HUES48 (cell line): ENCODE measurements at regions not wholly inside any gene's neighbourhood (a gene's known extent, or its start where the extent isn't known, plus 50 kb on each side); places are given as distances from the start of the nearest gene placed in this dataset.

Experiments used
- H3K27ac ChIP-seq: one replicate; pipeline ENCODE4 v1.7.0; 2013; ENCODE audit warnings: low read depth, low read length, inconsistent platforms
- H3K27me3 ChIP-seq: 2 replicates; pipeline ENCODE4 v1.6.1; 2013; ENCODE audit warnings: mild to moderate bottlenecking, low read length; ENCODE audit not compliant: control insufficient read depth, insufficient read depth
- H3K36me3 ChIP-seq: 2 replicates; pipeline ENCODE4 v1.6.1; 2013; ENCODE audit warnings: low read length; ENCODE audit not compliant: control insufficient read depth, insufficient read depth
- H3K4me1 ChIP-seq: 2 replicates; pipeline ENCODE4 v1.6.1; 2013; ENCODE audit warnings: mild to moderate bottlenecking, low read length; ENCODE audit not compliant: control insufficient read depth, insufficient read depth
- H3K4me3 ChIP-seq: 2 replicates; pipeline ENCODE4 v1.5.1; 2013; ENCODE audit warnings: mild to moderate bottlenecking, low read depth, low read length
- H3K9ac ChIP-seq: 2 replicates; pipeline ENCODE4 v1.6.1; 2013; ENCODE audit warnings: mild to moderate bottlenecking, low read depth, low read length, moderate library complexity
- H3K9me3 ChIP-seq: 2 replicates; pipeline ENCODE4 v1.6.1; 2013; ENCODE audit warnings: low read length; ENCODE audit not compliant: control insufficient read depth, insufficient read depth

DNA sequence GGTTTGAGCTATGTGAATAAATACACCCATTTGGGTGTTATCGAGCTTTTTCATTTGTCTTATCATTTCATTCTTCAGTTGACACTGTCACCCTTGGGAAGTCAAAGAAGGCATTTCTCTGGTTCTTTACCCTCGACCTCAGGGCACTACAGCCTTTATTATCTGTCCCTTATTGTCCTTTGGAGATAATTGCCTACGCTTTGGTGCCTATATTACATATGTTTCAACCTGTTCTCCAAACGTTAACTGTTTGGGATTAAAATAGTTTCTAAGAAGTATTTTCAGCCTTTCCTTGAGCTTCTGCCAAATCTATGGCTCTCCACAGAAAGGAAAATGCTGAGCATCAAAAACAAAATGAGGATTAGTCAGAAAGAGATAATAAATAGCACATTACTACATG lies 395.4 kb upstream of the ADAMTS9 start:
- Histone ChIP-seq H3K36me3 (no peaks in the 10 kb centered on the region), H3K27me3 (no peaks in the 10 kb centered on the region), H3K4me3 (no peak overlapping the region), H3K27ac (no peak overlapping the region), H3K4me1 (peaks cover 12% of the 10 kb centered on the region), H3K9ac (no peak overlapping the region), H3K9me3 (no peaks in the 10 kb centered on the region)

DNA sequence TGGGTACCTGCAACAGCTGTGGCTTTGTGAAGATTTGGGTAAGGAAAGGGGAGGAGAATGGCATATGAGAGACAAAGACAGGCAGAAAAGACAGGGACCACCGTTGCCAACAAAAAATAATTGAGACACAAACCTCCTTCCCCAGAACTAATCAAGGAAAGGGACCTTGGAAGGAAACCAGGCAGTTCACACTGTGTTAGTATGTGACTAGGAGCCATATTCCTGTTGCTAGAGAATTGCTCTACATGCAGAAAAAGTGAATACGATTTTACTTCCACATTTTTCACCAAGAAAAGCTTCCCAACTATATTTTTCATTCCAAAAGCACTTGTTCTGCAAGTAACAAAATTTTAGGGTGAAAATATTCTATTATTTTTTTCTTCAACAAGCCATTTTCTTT lies 393.7 kb upstream of the ADAMTS9 start:
- Histone ChIP-seq H3K36me3 (no peaks in the 10 kb centered on the region), H3K27ac (no peak overlapping the region), H3K9me3 (no peaks in the 10 kb centered on the region), H3K9ac (no peak overlapping the region), H3K27me3 (no peaks in the 10 kb centered on the region), H3K4me3 (no peak overlapping the region), H3K4me1 (peaks cover 15% of the 10 kb centered on the region)

DNA sequence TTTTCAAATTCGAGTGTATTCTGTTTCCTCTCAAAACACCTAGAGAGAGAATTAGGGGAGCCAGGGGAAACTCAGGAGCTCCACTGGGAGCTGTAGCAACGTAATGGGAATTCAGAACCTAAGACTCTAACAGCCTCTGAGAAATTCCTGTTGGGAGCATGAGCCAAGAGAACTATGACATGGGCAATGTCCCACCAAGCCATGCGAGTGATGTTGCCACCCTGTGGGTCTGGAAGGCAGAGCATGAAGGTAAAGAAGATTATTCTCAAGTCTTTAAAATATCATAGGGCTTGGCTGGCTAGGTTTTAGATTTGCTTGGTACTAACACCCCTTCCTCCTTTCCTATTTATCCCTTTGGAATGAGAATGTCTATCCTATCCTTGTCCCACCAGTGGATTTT lies 392.6 kb upstream of the ADAMTS9 start:
- H3K9me3 ChIP-seq = no peaks in the 10 kb centered on the region

DNA sequence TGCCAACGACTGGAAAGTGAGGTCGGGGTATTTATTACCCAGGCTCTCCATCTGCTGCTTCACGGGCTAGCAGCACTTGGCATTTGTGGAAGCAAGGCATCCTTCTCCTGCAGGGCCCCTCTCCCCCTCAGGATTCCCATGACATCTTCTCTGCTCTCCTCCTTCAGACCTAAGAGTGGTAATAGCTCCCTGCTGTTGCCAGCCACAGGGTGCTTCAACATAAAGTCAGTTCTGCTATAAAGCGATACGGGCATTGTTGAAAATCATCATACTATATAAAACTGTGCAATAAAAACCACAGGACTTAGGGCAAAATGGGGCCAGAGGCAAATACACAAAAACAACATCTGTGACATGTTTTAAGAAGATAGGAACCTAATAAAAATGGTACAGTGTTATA lies 391.8 kb upstream of the ADAMTS9 start:
- no peaks in the 10 kb centered on the region for H3K36me3 ChIP-seq
- H3K27me3 ChIP-seq = no peaks in the 10 kb centered on the region
- H3K27ac ChIP-seq = no peak overlapping the region
- H3K4me3 ChIP-seq = no peak overlapping the region
- peaks cover 15% of the 10 kb centered on the region for H3K4me1 ChIP-seq
- no peak overlapping the region for H3K9ac ChIP-seq
- no peaks in the 10 kb centered on the region for H3K9me3 ChIP-seq

More for the DNA sequence above, 392.6 kb upstream of the ADAMTS9 start:
- Histone ChIP-seq H3K36me3 (no peaks in the 10 kb centered on the region), H3K4me3 (no peak overlapping the region), H3K27ac (no peak overlapping the region), H3K27me3 (no peaks in the 10 kb centered on the region), H3K9ac (no peak overlapping the region), H3K4me1 (peaks cover 15% of the 10 kb centered on the region)

DNA sequence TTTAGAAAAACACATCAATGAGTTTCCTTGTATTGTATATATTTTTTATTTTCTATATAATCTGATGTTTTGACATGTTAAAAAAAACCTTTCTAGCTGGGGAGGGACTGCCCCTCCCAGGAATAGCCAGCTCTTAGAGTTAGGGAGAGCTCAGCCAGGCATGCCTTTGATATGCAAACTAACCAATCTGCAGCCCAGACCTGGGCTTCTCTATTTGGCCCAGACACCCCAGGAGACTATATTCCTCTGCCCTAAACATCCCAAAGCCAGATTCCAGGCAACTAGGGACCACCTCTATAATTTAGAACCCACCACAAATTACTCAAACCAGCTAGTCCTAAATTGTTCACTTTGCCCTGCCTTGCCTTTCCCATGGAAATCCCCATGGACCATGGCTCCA lies 390.9 kb upstream of the ADAMTS9 start:
- no peaks in the 10 kb centered on the region for H3K27me3 ChIP-seq
- H3K4me3 ChIP-seq = no peak overlapping the region
- no peak overlapping the region for H3K27ac ChIP-seq
- H3K4me1 ChIP-seq = peaks cover 15% of the 10 kb centered on the region
- no peak overlapping the region for H3K9ac ChIP-seq
- no peaks in the 10 kb centered on the region for H3K9me3 ChIP-seq
- H3K36me3 ChIP-seq = no peaks in the 10 kb centered on the region

DNA sequence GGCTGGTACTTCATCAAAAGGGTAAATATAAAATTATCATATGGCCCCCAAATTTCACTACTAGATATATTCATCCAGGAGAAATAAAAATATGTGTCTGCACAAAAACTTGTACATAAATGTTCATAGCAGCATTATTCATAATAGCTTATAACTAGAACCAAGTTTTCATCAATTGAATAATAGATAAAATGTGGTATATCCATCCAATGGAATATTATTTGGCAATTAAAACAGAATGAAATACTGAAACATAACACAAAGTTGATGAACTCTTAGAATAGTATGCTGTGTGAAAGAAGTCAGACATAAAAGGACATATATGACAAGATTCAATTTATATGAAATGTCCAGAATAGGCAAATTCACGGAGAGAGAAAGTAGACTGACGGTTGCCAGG lies 389.3 kb upstream of the ADAMTS9 start:
- Histone ChIP-seq H3K36me3 (no peaks in the 10 kb centered on the region), H3K4me3 (no peak overlapping the region), H3K9me3 (no peaks in the 10 kb centered on the region), H3K27ac (no peak overlapping the region), H3K4me1 (peaks cover 15% of the 10 kb centered on the region), H3K9ac (no peak overlapping the region), H3K27me3 (no peaks in the 10 kb centered on the region)

DNA sequence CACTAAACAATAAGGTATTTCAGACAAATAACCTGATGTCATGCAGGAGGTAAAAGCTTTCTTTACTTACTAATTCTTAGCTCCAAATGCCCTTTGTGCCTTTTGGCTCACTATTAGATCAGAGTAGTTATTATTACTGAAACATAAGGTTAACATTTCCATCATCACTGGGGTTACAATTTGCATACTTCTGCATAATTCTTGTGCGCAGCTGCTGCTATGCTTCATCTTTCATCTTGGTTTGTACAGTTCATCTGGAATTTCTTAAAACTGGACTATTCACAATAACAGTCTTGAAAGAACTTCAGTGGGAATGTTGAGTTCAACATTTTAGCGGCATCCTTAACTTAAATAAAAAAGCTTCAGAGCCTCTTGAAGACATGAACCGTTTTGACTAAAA lies 383.2 kb upstream of the ADAMTS9 start:
- Histone ChIP-seq H3K27ac (no peak overlapping the region), H3K9me3 (0 out of 2 replicates have a peak, but pooled peaks cover 3% of the 10 kb centered on the region), H3K4me1 (no peaks in the 10 kb centered on the region), H3K27me3 (no peaks in the 10 kb centered on the region), H3K4me3 (no peak overlapping the region), H3K9ac (no peak overlapping the region), H3K36me3 (no peaks in the 10 kb centered on the region)

DNA sequence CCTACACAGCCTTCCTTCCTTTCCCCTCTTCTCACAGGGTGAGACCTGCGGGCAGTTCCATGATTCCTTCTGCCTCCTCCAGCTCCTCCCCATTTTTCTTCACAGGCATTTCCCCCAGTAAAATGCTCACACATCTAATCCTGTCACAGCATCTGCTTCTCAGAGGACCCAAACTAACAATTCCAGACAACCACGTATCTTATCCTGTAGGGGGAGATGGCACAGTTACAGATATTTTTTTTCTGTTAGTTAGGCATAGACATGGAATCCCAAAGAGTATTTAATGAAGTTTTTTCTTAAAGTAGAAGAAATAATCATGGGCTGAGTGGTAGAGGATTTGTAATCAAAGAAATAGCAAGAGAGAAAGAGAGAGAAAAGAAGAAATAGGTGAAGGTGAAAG lies 373.1 kb upstream of the ADAMTS9 start:
- Histone ChIP-seq H3K9me3 (no peaks in the 10 kb centered on the region), H3K4me1 (no peaks in the 10 kb centered on the region), H3K9ac (no peak overlapping the region), H3K27me3 (no peaks in the 10 kb centered on the region), H3K36me3 (no peaks in the 10 kb centered on the region), H3K27ac (no peak overlapping the region), H3K4me3 (no peak overlapping the region)

DNA sequence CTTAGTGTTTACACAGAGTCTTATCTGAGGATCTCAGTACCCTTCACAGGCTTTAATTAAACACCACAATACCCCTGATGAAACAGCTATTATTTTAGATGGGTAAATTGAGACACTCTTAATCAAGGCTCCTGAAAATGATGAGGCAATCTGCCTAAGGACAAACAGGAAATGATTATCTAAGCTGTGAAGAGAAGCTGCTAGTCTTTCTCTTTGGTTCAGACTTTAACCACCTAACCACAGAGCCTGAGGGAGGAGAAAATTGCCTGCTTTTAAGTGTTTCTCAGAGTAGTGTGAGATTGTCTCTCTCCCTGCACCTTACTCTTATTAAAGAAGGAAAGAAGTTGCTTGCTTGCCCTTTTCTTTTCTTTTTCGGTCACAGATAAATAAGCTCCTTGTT lies 364.3 kb upstream of the ADAMTS9 start:
- no peak overlapping the region for H3K4me3 ChIP-seq
- H3K9me3 ChIP-seq = no peaks in the 10 kb centered on the region
- H3K4me1 ChIP-seq = no peaks in the 10 kb centered on the region
- H3K9ac ChIP-seq = no peak overlapping the region
- no peaks in the 10 kb centered on the region for H3K27me3 ChIP-seq
- no peak overlapping the region for H3K27ac ChIP-seq
- no peaks in the 10 kb centered on the region for H3K36me3 ChIP-seq

DNA sequence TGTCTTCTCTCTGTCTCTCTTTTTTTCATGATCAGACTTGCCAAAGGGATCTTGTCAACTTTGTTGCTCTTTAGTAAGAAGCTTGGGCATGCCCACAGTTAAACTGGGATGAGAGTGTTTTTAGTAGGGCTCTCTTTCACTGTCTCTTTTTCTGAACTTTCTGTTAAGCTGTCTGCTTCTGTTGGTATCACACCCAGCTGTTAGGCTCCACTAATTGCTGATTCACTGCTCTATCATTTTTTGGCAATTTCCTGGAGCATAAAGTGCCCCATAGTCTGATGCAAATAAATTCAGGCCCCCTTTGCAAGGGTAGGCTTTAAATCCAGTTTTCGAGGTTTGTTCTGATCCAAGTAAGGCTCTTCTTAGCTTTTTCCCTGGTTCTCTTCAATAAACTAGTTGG lies 360.4 kb upstream of the ADAMTS9 start:
- no peak overlapping the region for H3K27ac ChIP-seq

DNA sequence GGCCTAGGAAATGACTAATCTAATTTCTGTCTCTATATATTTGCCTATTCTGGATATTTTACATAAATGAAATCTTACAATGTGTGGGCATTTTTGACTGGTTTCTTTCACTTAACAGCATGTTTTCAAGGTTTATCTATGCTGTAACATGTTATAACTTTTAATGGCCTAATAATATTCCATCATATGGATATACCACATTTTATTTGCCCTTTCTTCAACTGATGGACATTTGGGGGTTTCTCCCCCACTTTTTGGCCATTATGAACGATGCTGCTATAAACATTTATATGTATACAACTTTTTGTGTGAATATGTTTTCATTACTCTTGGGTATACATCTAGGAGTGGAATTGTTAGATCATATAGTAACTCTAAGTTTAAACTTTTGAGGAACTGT lies 357.3 kb upstream of the ADAMTS9 start:
- Histone ChIP-seq H3K4me1 (no peaks in the 10 kb centered on the region), H3K27me3 (no peaks in the 10 kb centered on the region), H3K9me3 (no peaks in the 10 kb centered on the region), H3K27ac (no peak overlapping the region), H3K36me3 (no peaks in the 10 kb centered on the region), H3K4me3 (no peak overlapping the region), H3K9ac (no peak overlapping the region)

More for the DNA sequence above, 360.4 kb upstream of the ADAMTS9 start:
- Histone ChIP-seq H3K36me3 (no peaks in the 10 kb centered on the region), H3K4me3 (no peak overlapping the region), H3K4me1 (no peaks in the 10 kb centered on the region), H3K27me3 (no peaks in the 10 kb centered on the region), H3K9me3 (no peaks in the 10 kb centered on the region), H3K9ac (no peak overlapping the region)

DNA sequence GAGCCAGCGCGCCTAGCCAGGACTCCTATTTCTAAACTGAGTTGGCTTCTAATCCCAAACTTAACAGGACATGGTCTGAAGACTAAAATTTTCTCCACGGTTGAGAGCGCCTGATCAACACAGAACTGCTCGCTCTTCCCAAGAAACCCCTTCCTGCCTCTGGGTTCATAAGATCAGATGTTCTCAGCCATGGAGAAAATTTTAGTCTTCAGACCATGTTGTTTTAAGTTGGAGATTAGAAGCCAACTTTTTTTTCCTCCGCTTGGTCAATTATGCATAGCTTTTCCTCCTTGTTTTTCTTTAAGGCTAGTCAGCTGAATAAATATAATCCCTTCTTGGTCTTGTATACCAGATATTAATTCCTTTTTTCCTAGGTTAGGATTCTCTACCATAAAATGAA lies 356.6 kb upstream of the ADAMTS9 start:
- Histone ChIP-seq H3K4me3 (no peak overlapping the region), H3K4me1 (no peaks in the 10 kb centered on the region), H3K36me3 (no peaks in the 10 kb centered on the region), H3K9me3 (no peaks in the 10 kb centered on the region), H3K9ac (no peak overlapping the region), H3K27me3 (no peaks in the 10 kb centered on the region), H3K27ac (no peak overlapping the region)
